GM23338 (cell line): ENCODE measurements at regions not wholly inside any gene's neighbourhood (a gene's known extent, or its start where the extent isn't known, plus 50 kb on each side); places are given as distances from the start of the nearest gene placed in this dataset.

Source experiments
- ATAC-seq: fragments of 200-7000 bp; cut with Tn5 transposase; 3 replicates; pipeline ENCODE4 v1.9.1; 2020
- DNase-seq: peaks from one replicate; pipeline ENCODE4 v3.0.0-alpha.2; 2015; ENCODE audit warnings: low spot score
- H2AFZ ChIP-seq: fragments of 200-600 bp; sonication (generic); 2 replicates; pipeline ENCODE4 v1.8.0; 2016; ENCODE audit warnings: antibody characterized with exemption, mild to moderate bottlenecking, moderate library complexity
- H3F3A ChIP-seq: fragments of 200-600 bp; sonication (generic); replicated peaks from 2 replicates; pipeline ENCODE4 v1.8.0; 2017; ENCODE audit warnings: antibody characterized with exemption, mixed run types, low read depth
- H3K27ac ChIP-seq: fragments of 200-600 bp; sonication (generic); 2 replicates; pipeline ENCODE4 v1.6.1; 2016; ENCODE audit warnings: low read depth
- H3K27me3 ChIP-seq: fragments of 200-600 bp; sonication (generic); 2 replicates; pipeline ENCODE4 v1.8.0; 2016; ENCODE audit warnings: mild to moderate bottlenecking, mixed run types, moderate library complexity; ENCODE audit not compliant: insufficient read depth
- H3K36me3 ChIP-seq: fragments of 200-600 bp; sonication (generic); 2 replicates; pipeline ENCODE4 v1.8.0; 2016; ENCODE audit warnings: mild to moderate bottlenecking; ENCODE audit not compliant: insufficient read depth
- H3K4me1 ChIP-seq: fragments of 200-600 bp; sonication (generic); 2 replicates; pipeline ENCODE4 v1.8.0; 2016; ENCODE audit warnings: mild to moderate bottlenecking, moderate library complexity; ENCODE audit not compliant: insufficient read depth
- H3K4me2 ChIP-seq: fragments of 200-600 bp; sonication (generic); 2 replicates; pipeline ENCODE4 v1.7.1; 2017; ENCODE audit warnings: mixed run types
- H3K4me3 ChIP-seq: fragments of 200-600 bp; sonication (generic); 2 replicates; pipeline ENCODE4 v1.6.1; 2016; ENCODE audit warnings: mixed run types
- H3K79me2 ChIP-seq: fragments of 200-600 bp; sonication (generic); replicated peaks from 2 replicates; pipeline ENCODE4 v1.8.0; 2017; ENCODE audit warnings: mild to moderate bottlenecking; ENCODE audit not compliant: insufficient read depth
- H3K9me2 ChIP-seq: fragments of 200-600 bp; sonication (generic); 2 replicates; pipeline ENCODE4 v1.8.0; 2017; ENCODE audit not compliant: insufficient read depth
- H4K20me1 ChIP-seq: fragments of 200-600 bp; sonication (generic); replicated peaks from 2 replicates; pipeline ENCODE4 v1.8.0; 2017; ENCODE audit warnings: mild to moderate bottlenecking; ENCODE audit not compliant: insufficient read depth
- H3K27ac Mint-ChIP-seq: 2 replicates; pipeline ENCODE4 v1.8.0; 2020; ENCODE audit warnings: inconsistent platforms, mild to moderate bottlenecking, moderate library complexity, mixed read lengths
- H3K27me3 Mint-ChIP-seq: 3 replicates; pipeline ENCODE4 v1.8.0; 2022; ENCODE audit warnings: low read depth, mild to moderate bottlenecking, moderate library complexity, mixed read lengths, inconsistent platforms; ENCODE audit not compliant: insufficient read depth, poor library complexity
- H3K36me3 Mint-ChIP-seq: 3 replicates; pipeline ENCODE4 v1.8.0; 2021; ENCODE audit warnings: low read depth, mild to moderate bottlenecking, inconsistent platforms, moderate library complexity, mixed read lengths
- H3K4me1 Mint-ChIP-seq: 3 replicates; pipeline ENCODE4 v1.8.0; 2020; ENCODE audit warnings: mild to moderate bottlenecking, inconsistent platforms, mixed read lengths
- H3K4me3 Mint-ChIP-seq: 3 replicates; pipeline ENCODE4 v1.8.0; 2021; ENCODE audit warnings: moderate library complexity, mild to moderate bottlenecking, inconsistent platforms, mixed read lengths
- H3K9me3 Mint-ChIP-seq: 3 replicates; pipeline ENCODE4 v1.8.0; 2020; ENCODE audit warnings: moderate library complexity, mild to moderate bottlenecking, inconsistent platforms, mixed read lengths
- CREB1 ChIP-seq: fragments of 250-450 bp; sonication (Bioruptor Pico); IDR thresholded peaks from 2 replicates; pipeline ENCODE4 v1.5.0; 2020; ENCODE audit warnings: low read depth, mild to moderate bottlenecking, moderate library complexity
- CTCF ChIP-seq, 2 experiments: fragments of 200-600 bp in 1 of 2; sonication (generic) in 1 of 2; conservative IDR thresholded peaks; 2 replicates each; pipeline versions ENCODE4 v1.5.1 to v1.6.1; 2016 to 2017; ENCODE audit warnings: antibody characterized with exemption in 2 of 2, low read depth in 2 of 2, mild to moderate bottlenecking in 2 of 2, moderate library complexity in 1 of 2
- EZH2 ChIP-seq: fragments of 200-600 bp; sonication (generic); IDR thresholded peaks from one replicate; pipeline ENCODE4 v1.8.0; 2017; ENCODE audit warnings: antibody characterized with exemption, mild to moderate bottlenecking, low read depth; ENCODE audit not compliant: unreplicated experiment
- POLR2AphosphoS5 ChIP-seq: IDR thresholded peaks from 2 replicates; pipeline ENCODE4 v1.6.1; 2016; ENCODE audit warnings: antibody characterized with exemption, low read depth
- ZNF331 ChIP-seq: fragments of 250-450 bp; sonication (Bioruptor Pico); IDR thresholded peaks from 2 replicates; pipeline ENCODE4 v1.5.0; 2020; ENCODE audit warnings: low read depth, mild to moderate bottlenecking, moderate library complexity
- ZNF462 ChIP-seq: fragments of 250-450 bp; sonication (Bioruptor Pico); IDR thresholded peaks from 2 replicates; pipeline ENCODE4 v1.5.0; 2020; ENCODE audit warnings: mild to moderate bottlenecking, moderate library complexity

- TF ChIP-seq ZNF462 (CRISPR knock-in tag) (no peak), EZH2 (no peak)
Observed at GRCh38 chr17:79285973-79286372, 211.3 kb downstream of the ENGASE start (continued).

GRCh38 chr17:79282294-79282693 is 207.7 kb downstream of the ENGASE start:
- Histone ChIP-seq H3K9me2 (no peaks in the 10 kb centered on the region), H3K36me3 (no peaks in the 10 kb centered on the region), H2AFZ (no peak overlapping the region), H3K4me2 (no peak overlapping the region), H3K4me1 (no peaks in the 10 kb centered on the region), H3K79me2 (no peaks in the 10 kb centered on the region), H3K27me3 (no peaks in the 10 kb centered on the region), H4K20me1 (no peaks in the 10 kb centered on the region), H3F3A (no peaks in the 10 kb centered on the region), H3K4me3 (no peak overlapping the region), H3K27ac (no peak overlapping the region)
- H3K27me3 Mint-ChIP-seq, result peaks cover 23% of the 10 kb centered on the region
- H3K9me3 Mint-ChIP-seq, result no peaks in the 10 kb centered on the region
- no peak for DNase-seq
- H3K4me3 Mint-ChIP-seq, result no peak overlapping the region
- H3K4me1 Mint-ChIP-seq, result peaks cover 8% of the 10 kb centered on the region
- TF ChIP-seq CTCF (conservative IDR thresholded peaks at IDR 0.05; ENCODE audit: low read depth in 2 of 2) (no peak), POLR2AphosphoS5 (no peak), EZH2 (no peak), ZNF331 (CRISPR knock-in tag) (no peak), CREB1 (CRISPR knock-in tag) (no peak), ZNF462 (CRISPR knock-in tag) (no peak)
- no peak overlapping the region for H3K27ac Mint-ChIP-seq
- no peak for ATAC-seq
- H3K36me3 Mint-ChIP-seq, result no peaks in the 10 kb centered on the region
